Liver (tissue), 3 donors: ENCODE measurements at regions not wholly inside any gene's neighbourhood (a gene's known extent, or its start where the extent isn't known, plus 50 kb on each side); places are given as distances from the start of the nearest gene placed in this dataset.

Experiments used
- ATF3 ChIP-seq: IDR thresholded peaks from 2 replicates; pipeline ENCODE4 v1.6.1; 2016; ENCODE audit warnings: antibody characterized with exemption
- FOXA1 ChIP-seq: IDR thresholded peaks from 2 replicates; pipeline ENCODE4 v1.6.1; 2016; ENCODE audit warnings: antibody characterized with exemption
- GABPA ChIP-seq, 2 donors: IDR thresholded peaks in 1 of 2; conservative IDR thresholded peaks in 1 of 2; 2 replicates each; pipeline ENCODE4 v1.6.1; 2016; ENCODE audit warnings: antibody characterized with exemption in 2 of 2, mild to moderate bottlenecking in 1 of 2, moderate library complexity in 1 of 2
- MAX ChIP-seq: IDR thresholded peaks from 2 replicates; pipeline ENCODE4 v1.6.1; 2016; ENCODE audit warnings: antibody characterized with exemption
- NR2F2 ChIP-seq: IDR thresholded peaks from 2 replicates; pipeline ENCODE4 v1.6.1; 2016; ENCODE audit warnings: antibody characterized with exemption
- TF ChIP-seq, protein P1 (sequence below): fragments of 150-350 bp; IDR thresholded peaks from 2 replicates; pipeline ENCODE4 v1.5.1; 2017; ENCODE audit warnings: improper control_type of control experiment, low read depth, low read length; ENCODE audit not compliant: missing input control
- donor health status: healthy.
- donor health status: healthy.

DNA sequence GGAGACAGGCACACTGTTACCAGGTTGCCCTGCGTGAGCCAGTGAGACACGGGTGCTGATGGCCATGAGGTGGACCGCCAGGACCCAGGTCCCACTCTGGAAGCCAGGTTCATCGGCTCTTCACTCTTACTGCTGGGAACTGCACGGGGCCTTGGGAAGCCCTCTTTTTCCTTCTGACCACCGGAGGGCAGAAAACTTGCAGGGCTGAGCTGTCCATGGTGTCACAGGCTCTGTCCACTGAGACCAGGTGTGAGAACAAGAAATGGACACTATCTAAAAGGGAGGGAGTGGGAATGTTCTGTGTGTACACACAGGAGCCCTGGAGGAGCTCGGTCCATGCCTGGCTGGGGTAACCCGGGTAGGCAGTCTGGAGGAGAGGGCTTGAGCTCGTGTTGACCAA lies 93.4 kb downstream of the UQCRFS1 start:
- no peak for TF ChIP-seq MAX
- TF ChIP-seq NR2F2, result no peak
- TF ChIP-seq ATF3, result no peak
- TF ChIP-seq, protein P1, sequence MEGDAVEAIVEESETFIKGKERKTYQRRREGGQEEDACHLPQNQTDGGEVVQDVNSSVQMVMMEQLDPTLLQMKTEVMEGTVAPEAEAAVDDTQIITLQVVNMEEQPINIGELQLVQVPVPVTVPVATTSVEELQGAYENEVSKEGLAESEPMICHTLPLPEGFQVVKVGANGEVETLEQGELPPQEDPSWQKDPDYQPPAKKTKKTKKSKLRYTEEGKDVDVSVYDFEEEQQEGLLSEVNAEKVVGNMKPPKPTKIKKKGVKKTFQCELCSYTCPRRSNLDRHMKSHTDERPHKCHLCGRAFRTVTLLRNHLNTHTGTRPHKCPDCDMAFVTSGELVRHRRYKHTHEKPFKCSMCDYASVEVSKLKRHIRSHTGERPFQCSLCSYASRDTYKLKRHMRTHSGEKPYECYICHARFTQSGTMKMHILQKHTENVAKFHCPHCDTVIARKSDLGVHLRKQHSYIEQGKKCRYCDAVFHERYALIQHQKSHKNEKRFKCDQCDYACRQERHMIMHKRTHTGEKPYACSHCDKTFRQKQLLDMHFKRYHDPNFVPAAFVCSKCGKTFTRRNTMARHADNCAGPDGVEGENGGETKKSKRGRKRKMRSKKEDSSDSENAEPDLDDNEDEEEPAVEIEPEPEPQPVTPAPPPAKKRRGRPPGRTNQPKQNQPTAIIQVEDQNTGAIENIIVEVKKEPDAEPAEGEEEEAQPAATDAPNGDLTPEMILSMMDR, result no peak
- no peak for TF ChIP-seq GABPA (IDR thresholded peaks at IDR 0.05 in 1 of 2, conservative IDR thresholded peaks at IDR 0.05 in 1 of 2)
- TF ChIP-seq FOXA1, result no peak
